ENCODE measurements at regions not wholly inside any gene's neighbourhood (a gene's known extent, or its start where the extent isn't known, plus 50 kb on each side); places are given as distances from the start of the nearest gene placed in this dataset.

DNA sequence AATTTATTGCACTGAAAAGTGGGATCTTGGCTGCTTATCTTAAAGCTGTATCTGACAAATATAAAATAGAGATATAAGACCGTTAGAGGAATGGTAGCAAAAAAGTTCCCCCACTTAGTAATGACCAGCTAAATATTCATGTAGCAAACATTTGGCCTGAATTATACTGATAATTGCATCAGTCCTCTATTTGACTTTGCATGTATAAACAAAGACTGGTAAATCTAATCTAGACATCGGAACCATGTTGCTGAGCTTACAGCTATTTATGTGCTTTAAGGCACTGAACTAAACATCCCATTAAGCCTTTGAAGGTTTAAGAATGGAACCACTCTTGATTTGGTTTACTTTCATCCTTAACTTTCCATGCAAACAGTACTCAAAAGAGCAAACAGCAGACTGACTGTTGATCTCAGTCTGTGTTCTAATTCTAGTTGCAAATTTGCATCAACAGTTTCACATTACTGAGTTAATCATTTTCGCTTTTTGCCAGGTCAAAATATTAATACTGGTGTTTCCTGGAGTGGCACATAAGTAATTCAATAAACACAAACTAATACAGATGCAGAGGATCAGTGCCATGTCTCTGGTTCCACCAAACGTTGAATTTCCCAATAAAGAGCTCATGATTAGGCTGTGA lies 203.5 kb upstream of the HTR2A start:
- DNase-seq, result no peak

DNA sequence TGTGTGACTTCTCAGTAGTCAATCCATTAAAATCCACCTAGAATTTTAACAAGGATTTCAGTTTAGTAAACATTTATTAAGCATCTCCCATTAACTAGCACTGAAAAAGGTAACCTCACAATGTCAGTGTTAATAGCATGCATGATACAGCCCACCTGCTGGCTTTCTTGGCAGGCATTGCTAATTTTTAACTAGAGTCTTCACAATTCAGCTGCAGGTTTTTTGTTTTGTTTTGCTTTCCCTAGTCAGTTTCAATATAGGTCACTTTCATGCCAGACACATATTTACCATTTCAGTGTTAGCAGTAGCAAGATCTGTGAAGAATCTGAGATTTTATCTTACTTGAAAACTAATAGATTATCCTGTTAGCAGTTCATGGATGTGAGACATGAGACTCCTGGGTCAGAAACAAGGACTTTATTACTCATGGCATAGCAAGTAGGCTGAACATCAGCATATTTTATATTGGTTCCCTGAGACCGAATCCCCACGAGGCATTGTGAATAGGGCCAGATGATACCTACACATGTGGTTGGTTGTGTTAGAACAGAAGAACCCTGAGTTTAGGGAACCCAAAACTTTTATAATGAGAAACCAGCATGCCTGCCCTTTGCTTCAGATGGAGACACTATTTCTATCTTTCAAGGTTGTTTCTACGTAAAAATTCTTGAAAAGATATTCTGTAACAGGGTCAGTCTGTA lies 198.0 kb upstream of the HTR2A start:
- no peak for DNase-seq

DNA sequence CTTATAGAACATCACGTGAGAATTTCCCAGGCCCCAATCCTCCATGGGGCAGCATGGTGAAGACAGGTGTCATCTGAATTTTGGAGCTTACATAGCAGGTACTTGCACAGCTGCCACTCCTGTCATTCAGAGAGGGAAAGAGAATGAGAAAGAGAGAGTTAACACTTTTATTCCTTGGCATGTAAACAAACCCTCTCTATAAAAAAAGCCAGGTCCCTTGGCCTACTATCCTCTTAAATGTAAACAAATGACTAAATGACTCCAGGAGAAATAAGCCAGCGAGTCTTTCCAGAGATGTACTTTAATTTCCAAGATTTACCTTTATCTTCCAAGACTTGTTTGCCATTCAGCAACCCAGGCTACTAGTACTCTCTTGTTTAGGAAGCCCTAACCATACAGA lies 195.3 kb upstream of the HTR2A start:
- no peak for DNase-seq

DNA sequence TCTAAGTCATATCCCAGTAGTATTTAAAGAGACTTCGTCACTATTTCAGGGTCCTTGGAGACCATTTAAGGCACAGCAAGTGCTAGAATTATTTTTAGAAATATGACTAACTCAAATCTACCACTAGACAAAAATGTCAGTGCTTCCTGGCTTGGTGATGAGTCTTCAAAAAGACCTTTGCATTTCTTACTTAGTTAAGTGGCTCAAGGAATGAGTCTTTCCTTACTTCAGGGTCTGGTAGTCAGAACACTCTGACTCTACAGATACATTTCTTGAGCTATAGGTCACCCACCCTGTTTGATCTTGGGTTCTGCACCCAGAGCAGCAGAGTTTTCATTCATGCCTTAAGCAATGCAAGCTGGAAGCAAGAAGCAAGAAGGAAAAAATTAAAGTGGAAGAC lies 191.0 kb upstream of the HTR2A start:
- no peak for DNase-seq

DNA sequence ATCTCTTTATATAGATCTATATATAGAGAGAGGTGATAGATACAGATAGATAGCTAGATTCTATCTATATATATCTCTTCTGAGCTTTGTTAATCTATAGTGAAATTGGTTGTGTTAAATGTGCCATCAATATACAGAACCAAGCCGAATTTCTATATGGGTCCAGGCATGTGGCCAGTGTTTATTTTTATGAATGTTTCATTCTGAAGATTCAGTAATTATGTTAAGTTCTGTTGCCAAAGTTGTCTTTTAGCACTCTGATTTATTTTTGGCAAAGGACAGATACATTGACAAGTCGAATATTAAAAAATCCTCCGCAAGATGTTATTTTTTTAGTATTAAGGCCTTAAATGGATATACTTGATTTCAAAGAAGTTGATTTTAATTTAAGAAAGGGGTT lies 190.4 kb upstream of the HTR2A start:
- no peak for DNase-seq

DNA sequence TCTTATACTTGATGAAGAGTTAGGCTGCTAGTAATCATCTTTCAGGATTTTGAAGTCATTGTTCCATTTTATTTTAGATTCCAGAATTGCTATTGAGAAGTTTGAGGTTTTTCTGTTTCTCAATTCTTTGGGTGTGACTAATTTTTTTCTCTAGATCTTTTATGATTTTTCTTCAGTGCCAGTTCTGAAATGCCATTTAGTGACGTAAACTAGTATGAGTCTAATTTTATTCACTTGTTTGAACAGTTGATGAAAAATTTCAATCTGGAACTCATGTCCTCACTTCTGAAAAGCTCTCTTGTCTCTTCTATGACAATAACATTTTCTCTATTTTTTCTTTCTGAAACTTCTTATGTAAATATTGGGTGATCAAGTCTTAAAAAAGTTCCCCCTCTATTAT lies 188.5 kb upstream of the HTR2A start:
- no peak for DNase-seq

DNA sequence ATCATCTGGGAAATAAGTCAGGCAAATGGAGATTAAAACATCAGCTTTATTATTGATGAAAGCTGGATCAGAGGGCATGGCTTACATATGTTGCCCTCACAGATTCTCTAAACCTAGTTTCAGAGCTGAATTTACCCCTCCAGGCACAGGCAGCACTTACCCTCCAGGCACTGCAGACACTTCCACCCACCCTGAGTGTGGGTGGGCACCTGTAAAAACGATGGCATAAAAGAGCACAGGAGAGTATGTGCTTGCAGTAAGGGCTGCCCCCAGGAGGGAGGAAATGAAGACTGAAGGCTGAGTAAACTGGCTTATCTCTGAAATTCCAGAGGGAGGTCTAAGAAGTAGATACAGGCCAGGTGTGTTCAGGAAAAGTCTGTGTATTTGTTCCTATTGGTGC lies 185.0 kb upstream of the HTR2A start:
- DNase-seq, result no peak

DNA sequence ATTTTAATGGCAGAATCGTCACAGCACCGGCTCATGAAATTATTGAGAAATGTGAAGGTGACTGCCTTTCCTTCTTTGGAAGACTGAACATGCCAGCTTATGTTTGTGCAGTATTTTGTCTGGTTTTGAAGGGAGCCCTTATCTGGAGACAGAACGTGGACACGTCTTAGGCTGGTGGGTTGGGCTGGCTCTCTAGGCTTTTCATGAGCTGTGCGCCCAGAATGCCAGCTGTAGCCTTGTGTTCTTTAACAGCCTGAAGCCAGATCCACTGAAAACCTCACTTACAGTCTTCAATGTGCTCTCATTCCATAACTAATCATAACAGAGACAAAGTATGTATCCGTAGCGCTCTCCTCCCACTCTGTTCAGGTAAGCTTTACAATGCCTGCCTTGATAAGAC lies 184.4 kb upstream of the HTR2A start:
- no peak for DNase-seq

DNA sequence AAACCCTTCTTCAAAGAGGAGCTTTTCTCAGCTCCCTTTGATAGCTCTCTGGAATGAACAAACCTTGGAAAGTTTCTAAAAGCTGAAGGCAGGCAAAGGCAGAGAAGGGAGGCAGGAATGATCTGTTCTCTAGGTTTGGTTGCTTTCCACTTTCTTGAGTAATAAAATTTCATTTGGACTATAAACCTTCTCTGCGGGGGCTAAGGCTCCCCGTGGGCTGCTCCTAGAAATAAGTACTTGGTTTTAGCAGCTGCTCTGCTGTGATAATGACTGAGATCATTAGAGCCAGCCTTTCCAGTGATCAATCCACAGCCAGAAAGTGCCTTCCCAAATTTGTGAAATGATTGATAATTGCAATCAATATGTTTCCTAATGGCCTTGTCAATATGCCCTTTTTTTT lies 183.8 kb upstream of the HTR2A start:
- DNase-seq, result no peak

DNA sequence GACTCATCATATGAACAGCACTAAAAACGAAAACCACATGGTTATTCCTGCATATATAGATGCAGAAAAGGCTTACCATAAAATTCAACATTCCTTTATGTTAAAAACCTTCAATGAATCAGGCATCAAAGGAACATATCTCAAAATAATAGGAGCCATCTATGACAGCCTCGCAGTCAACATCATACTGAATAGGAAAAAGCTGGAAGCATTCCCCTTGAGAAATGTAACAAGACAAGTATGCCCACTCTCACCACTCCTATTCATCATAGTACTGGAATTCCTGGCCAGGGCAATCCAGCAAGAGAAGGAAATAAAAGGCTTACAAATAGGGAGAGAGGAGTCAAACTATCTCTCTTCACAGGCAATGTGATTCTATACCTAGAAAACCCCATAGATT lies 179.6 kb upstream of the HTR2A start:
- no peak for DNase-seq

DNA sequence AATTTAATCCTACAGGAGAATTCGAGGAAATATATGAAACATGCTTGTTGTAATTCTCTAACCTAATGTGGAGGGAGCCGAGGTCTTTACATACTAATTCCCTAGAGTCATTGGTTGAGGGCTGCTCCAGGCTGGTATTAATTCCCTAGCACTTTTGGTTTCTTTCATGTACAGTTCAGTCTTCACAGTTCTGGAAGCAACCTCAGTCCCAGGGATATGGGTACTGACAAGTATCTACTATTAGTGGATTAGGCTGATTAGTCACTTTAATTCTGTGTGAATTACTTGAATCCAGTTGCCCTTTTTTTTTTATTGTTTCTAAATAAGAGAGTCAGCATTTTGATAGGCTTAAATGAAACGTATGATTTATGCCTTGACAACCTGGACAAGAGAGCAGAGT lies 172.3 kb upstream of the HTR2A start:
- no peak for DNase-seq

DNA sequence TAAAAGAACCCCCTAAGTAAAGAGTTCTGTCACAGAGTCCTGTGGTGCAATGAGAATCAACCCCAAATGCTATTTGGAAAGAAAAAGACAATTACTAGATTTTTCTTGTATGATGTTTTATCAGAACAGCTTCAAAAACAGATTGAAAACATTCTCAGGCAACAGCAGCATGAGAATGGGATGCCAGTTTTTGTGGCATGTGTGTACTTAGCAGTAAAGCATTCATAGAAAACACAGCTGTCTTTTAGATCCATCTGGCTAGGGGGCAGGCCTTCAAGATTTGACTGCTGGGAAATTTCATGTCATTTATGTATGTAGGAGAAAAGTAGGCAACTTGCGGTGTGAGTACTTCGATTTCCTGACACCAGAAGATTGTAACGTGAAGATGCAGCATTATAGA lies 170.5 kb upstream of the HTR2A start:
- DNase-seq, result no peak

DNA sequence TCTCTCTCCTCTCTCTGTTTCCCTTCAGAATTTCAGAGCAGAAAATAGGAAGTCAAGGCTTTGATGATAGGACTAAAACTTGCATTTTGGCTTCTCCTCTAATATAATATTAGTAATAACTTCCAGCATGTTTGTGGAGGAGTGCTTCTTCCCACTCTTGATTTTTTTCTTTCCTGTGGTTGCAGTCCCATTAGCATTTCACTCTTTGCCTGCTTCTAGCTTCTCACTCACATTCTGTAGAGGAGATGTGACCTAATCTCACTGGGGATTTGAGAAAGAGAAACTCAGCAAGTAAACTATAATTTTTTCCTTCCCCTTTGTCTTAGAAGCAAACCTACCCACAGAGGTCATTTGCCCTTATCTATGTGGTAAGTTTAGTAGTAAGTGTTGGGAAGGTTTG lies 169.4 kb upstream of the HTR2A start:
- no peak for DNase-seq

DNA sequence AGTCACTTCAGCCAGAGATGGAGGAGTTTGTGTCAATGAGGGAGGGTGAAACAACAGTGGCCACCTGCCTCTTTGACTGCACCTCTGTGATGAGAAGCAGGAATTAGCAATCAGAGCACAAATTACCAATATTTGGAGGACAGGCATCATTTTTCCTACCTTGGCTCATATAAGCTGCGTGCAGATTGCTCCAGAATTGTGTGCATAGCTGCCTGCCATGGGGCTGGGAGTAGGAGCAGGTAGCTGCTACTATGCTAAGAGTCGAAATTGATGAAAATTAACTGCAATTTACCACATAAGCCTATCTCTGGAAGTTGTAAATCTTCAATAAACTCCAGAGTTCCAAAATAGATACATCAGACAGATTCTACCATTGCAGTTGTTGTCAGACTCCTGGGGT lies 167.5 kb upstream of the HTR2A start:
- DNase-seq, result no peak

DNA sequence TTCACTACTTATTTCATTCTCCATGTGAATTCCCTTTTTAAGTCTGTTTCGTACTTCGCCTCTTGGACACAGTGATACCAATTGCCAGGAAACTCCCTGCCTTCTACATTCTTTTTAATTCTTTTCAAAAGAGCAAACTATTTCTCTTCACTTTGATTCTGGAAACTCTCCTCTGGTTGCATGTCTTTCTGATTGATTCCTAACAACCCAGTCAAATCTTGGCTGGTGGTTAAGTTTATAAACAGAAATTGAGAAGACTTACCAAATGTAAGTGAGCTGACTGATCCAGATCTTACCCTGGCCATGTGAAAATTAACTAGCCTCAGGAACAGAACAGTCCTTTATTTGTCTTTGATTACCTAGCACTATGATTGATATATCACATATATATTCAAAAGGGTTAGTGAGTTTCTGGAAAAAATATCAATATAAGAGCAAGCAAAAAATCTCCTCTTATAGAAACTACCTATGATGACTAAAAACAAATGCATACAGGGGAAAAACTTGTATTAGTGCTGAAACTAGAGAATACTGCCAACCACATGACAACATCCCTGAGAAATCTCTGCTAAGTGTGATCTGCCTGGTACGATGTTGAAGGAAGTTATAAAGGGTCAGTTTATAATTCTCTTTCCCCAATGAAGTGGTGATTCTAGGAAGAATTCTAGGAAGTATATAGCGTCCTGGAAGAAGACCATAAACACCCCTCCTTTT lies 152.6 kb upstream of the HTR2A start:
- no peak for DNase-seq

DNA sequence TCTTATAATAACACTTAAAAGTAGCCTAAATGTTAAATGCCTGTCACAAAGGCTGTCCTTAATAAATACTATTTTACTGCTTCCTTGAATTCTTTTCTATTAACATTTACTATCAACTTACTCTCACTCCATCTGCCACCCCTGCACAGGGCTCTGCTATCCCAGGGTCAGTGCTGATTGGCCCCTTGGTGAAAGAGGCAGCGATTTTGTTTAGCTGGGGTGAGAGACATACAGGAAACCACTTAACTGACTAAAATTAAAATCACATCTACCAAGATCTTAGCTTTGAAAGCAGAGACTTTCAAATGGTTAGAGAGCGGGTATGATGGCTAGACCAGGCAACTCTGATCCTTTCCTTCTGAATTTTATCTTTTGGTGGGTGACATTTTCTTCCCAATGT lies 149.9 kb upstream of the HTR2A start:
- DNase-seq, result no peak

DNA sequence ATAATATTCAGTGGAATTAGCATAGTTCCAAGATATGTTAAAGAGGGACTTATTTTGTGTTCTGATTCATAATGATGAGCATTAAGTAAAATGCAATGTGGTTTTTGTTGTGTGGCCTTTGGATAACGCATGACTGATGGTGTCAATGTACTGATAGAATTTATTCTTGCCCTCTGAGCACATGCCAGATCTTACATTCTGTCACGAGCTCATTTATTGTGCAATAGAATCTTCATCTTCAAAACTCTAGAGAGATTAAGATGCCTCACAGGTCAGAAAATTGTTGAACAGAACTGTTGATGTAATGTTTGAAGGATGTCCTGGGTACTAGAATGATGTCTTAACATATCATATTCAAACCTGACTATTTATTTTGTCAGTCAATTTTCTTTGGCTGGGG lies 148.0 kb upstream of the HTR2A start:
- no peak for DNase-seq

DNA sequence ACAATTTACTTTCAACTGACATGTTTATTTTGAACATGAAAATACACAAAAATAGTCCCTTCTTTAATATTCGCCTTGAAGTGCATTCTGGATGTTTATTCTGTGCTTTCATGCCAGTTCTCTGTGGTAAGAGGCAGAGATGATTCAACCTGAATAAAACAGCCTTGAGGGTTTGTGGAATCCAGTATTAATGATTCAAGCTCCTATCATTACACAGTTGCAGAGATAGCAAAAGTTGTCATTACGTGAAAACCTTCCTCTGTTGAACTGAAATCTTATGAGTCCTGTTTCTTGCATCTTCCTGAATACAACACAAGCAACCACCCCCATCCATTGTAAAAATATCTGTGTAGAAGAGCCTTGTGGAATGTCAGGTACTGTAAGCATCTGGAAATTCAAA lies 142.3 kb upstream of the HTR2A start:
- DNase-seq, result no peak

DNA sequence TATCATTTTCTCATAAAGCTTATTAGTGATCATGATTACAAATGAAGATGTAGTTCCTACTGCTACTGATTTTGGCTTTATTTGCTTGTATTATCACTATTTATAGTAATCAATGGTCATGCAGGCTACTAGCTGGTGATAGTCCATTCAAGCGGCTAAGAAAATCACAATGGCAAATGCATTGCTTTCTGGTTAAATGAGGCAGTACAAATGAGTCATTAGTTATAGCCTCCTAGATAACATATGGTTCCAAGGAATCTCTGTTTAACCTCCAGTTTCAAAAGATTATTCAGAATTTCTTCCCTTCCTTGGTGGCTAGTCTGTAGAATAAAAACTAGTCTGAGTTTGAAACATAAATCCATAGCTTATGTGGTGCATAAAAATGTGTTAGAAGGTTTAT lies 141.3 kb upstream of the HTR2A start:
- no peak for DNase-seq

DNA sequence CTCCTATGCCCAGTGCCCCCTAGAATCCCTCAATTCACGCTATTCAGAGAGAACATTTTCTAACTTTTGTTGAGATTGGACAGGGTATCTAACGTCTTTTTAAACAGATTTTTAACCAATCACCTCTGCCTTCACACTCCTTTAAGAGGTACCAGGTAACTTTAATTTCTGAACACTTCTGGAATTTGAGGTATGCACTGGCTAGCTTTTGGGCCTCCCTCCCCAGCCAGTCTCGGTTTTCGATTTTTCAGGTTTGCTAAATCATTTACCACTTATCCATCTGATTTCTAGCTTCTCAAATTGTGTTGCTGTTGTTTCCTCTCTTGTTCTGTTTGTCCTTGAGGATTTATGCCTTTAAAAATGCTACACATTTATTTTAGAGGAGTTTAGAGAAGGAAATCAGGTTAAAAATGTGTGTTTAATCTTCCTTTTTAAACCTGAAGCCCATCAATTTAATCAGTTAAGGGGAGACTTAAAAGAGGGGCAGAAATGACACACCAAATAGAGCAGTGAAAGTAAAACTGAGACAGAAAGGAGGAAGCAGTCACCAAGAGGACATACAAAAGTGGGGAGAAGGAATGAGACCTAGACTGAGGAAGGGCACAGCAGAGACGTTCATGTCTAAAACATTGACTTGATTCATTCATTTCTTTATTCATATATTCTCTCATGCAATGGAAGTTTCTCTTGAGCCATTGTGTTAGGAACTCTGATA lies 139.6 kb upstream of the HTR2A start:
- DNase-seq, result no peak

DNA sequence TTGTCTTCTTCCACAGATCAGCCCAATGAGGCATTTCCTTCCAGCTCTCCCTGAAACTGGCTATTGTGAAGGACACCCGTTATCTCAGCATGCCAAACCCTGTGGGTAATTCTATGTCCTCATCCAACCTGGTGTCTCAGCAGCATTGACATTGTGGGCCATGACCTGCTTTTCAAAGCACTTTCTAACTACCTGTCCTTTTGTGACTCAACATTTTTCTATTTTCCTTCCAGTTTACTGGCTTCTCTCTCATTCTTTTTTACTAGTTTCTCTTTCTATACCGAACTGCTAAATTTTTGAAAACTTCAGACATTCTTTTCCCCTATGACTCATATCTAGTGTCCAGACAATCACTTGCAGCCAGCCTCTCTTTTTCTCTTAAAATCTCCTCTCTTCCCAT lies 136.4 kb upstream of the HTR2A start:
- no peak for DNase-seq

DNA sequence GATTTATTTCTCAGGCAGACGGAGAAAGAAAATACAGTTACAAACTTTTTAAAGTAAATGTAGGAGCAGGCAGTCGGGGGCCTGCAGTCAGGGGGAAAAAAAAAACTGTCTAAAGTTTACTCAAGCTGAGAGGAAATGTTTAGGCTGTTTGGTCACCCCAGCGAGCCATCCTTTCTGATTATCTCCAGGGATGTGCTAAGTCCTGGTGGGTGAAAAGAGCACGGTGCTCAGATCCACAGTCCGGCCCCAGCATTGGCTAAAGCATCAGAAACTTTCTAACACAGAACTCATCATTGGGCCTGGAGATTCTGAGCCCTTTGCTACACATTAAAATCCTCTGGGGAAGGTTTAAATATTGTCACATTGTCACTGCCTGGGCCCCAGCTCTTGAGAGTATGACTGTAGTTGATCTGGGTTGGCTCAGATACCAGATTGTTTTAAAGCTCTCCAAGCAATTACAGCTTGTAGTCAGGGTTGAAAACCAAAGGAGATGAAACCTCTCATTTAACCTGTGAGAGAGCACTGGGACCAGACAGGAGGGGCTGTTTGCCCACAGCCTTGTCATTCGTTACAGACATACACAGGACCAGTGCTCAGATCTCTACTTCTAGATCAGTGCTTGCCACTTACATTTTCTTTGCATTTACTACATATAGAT lies 131.1 kb upstream of the HTR2A start:
- no peak for DNase-seq

DNA sequence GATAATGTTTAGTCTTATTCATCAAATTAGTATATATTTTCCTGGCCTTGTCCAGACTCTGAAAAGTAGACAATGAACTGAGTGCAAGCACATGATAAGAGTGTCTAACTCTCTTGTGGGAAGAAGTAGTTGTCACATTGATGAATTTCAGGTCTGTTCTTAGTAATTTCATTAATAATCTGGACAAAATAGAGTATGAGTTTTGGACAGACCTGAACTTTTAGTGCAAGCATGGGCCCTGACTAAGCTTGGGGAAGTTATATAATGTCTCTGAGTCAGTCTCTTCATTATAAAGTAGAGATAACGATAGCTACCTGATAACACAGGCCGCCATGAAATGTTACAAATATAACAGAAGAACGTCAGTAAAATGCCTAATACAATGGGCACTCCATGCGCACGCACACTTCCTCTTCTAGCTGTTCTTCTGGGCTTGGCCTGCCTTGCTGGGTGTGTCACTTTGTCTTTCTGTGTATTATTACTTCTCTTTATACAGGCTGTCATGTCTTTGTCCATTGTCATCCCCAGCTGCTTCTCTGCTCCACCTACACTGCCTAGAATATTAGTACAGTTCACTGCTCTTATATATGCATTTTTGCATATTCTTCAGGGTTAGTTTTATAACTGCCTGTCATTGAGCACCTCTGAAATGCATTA lies 129.1 kb upstream of the HTR2A start:
- DNase-seq, result no peak

All from AML-193 (cell line).